GM12878 (cell line): ENCODE measurements at regions not wholly inside any gene's neighbourhood (a gene's known extent, or its start where the extent isn't known, plus 50 kb on each side); places are given as distances from the start of the nearest gene placed in this dataset.

Experiments used
- ATAC-seq: fragments of 200-7000 bp; cut with Tn5 transposase; 3 replicates; pipeline ENCODE4 v1.9.1; 2020; ENCODE audit warnings: mild to moderate bottlenecking, moderate library complexity
- BruUV-seq: library from RNA; stranded (reverse); fragments of 400-500 nt; replicated peaks from 2 replicates; lab custom pipeline; 2021; lab: Mats Ljungman, UMichigan
- CTCF ChIA-PET: fragments of 300-600 bp; sonication (Branson Sonifier 250); formaldehyde crosslinking; extraction: SDS; loops from one replicate; lab custom pipeline; 2021; ENCODE audit warnings: inconsistent platforms; lab: Yijun Ruan, JAX
- POLR2A ChIA-PET: fragments of 350-600 bp; formaldehyde crosslinking; extraction: SDS; loops from one replicate; lab custom pipeline; 2021; ENCODE audit warnings: inconsistent platforms; lab: Charles Lee
- RAD21 ChIA-PET: fragments of 300-600 bp; sonication (Branson Sonifier 250); formaldehyde crosslinking; loops from one replicate; lab custom pipeline; 2023; ENCODE audit warnings: antibody characterized with exemption; ENCODE audit not compliant: unreplicated experiment; lab: Charles Lee
- SMC1A ChIA-PET: fragments of 300-600 bp; sonication (Branson Sonifier 250); formaldehyde crosslinking; loops from one replicate; lab custom pipeline; 2023; ENCODE audit not compliant: unreplicated experiment, uncharacterized antibody; lab: Charles Lee
- DNase-seq: peaks from one replicate; pipeline ENCODE4 v3.0.0-alpha.2; 2011; ENCODE audit warnings: low read depth, low spot score
- FAIRE-seq: peaks from 3 replicates; lab custom pipeline; 2011; peaks lifted over from hg19 to GRCh38; lab: Jason Lieb, UNC
- H2AFZ ChIP-seq: 2 replicates; pipeline ENCODE4 v1.6.0; 2011; ENCODE audit warnings: low read depth, low read length, control low read depth; ENCODE audit not compliant: control insufficient read depth
- H3K27ac ChIP-seq: 2 replicates; pipeline ENCODE4 v1.5.1; 2011; ENCODE audit warnings: control low read depth; ENCODE audit not compliant: control insufficient read depth, insufficient read depth
- H3K27me3 ChIP-seq, 2 experiments: replicated peaks in 1 of 2; 2 replicates each; pipeline versions ENCODE4 v1.6.0 to v1.6.1; 2011; ENCODE audit warnings: low read length in 1 of 2; ENCODE audit not compliant: control insufficient read depth in 2 of 2, insufficient read depth in 2 of 2
- H3K36me3 ChIP-seq, 2 experiments: 2 replicates each; pipeline ENCODE4 v1.5.1; 2011; ENCODE audit warnings: low read length in 1 of 2; ENCODE audit not compliant: control insufficient read depth in 2 of 2, insufficient read depth in 2 of 2
- H3K4me1 ChIP-seq: 2 replicates; pipeline ENCODE4 v1.6.1; 2011; ENCODE audit warnings: mild to moderate bottlenecking, low read length, moderate library complexity, mixed read lengths; ENCODE audit not compliant: control insufficient read depth, insufficient read depth
- H3K4me2 ChIP-seq: 2 replicates; pipeline ENCODE4 v1.6.0; 2011; ENCODE audit warnings: control low read depth; ENCODE audit not compliant: control insufficient read depth, insufficient read depth
- H3K4me3 ChIP-seq: fragments of 200-600 bp; sonication (generic); 2 replicates; pipeline ENCODE4 v1.5.1; 2016
- H3K79me2 ChIP-seq: 2 replicates; pipeline ENCODE4 v1.6.0; 2011; ENCODE audit warnings: low read length; ENCODE audit not compliant: control insufficient read depth, insufficient read depth
- H3K9ac ChIP-seq: 2 replicates; pipeline ENCODE4 v1.8.0; 2011; ENCODE audit warnings: low read length, control low read depth, mixed read lengths; ENCODE audit not compliant: control insufficient read depth, insufficient read depth
- H3K9me3 ChIP-seq: replicated peaks from 3 replicates; pipeline ENCODE4 v1.5.1; 2011; ENCODE audit warnings: mild to moderate bottlenecking, low read length; ENCODE audit not compliant: control insufficient read depth, insufficient read depth
- H4K20me1 ChIP-seq: 2 replicates; pipeline ENCODE4 v1.6.0; 2011; ENCODE audit not compliant: control insufficient read depth, insufficient read depth
- ATF2 ChIP-seq: IDR thresholded peaks from 2 replicates; pipeline ENCODE4 v1.6.1; 2012; ENCODE audit warnings: low read length, inconsistent platforms
- ATF7 ChIP-seq: fragments of 450-650 bp; IDR thresholded peaks from 2 replicates; pipeline ENCODE4 v1.6.1; 2016; ENCODE audit warnings: low read depth, mild to moderate bottlenecking
- BMI1 ChIP-seq: fragments of 450-650 bp; IDR thresholded peaks from 2 replicates; pipeline ENCODE4 v1.6.1; 2016; ENCODE audit warnings: mild to moderate bottlenecking, moderate library complexity, borderline replicate concordance
- CBX5 ChIP-seq: sonication (generic); IDR thresholded peaks from 2 replicates; pipeline ENCODE4 v1.6.1; 2016; ENCODE audit warnings: low read depth, moderate library complexity, mild to moderate bottlenecking, inconsistent platforms
- CHD4 ChIP-seq: fragments of 200-600 bp; sonication (generic); IDR thresholded peaks from 2 replicates; pipeline ENCODE4 v1.6.1; 2016; ENCODE audit warnings: mild to moderate bottlenecking
- CUX1 ChIP-seq: IDR thresholded peaks from 2 replicates; pipeline ENCODE4 v1.6.1; 2012; ENCODE audit warnings: improper control_type of control experiment, low read depth, low read length; ENCODE audit not compliant: insufficient replicate concordance
- KLF5 ChIP-seq: fragments of 450-650 bp; IDR thresholded peaks from 2 replicates; pipeline ENCODE4 v1.6.1; 2014; ENCODE audit warnings: mild to moderate bottlenecking; ENCODE audit not compliant: partially characterized antibody
- SIN3A ChIP-seq: IDR thresholded peaks from 2 replicates; pipeline ENCODE4 v1.6.1; 2012; ENCODE audit warnings: low read depth, low read length, improper control_type of control experiment
- STAT1 ChIP-seq: fragments of 450-650 bp; conservative IDR thresholded peaks from 2 replicates; pipeline ENCODE4 v1.6.1; 2014; ENCODE audit warnings: antibody characterized with exemption, mild to moderate bottlenecking
- USF1 ChIP-seq: IDR thresholded peaks from 2 replicates; pipeline ENCODE4 v1.6.1; 2011; ENCODE audit warnings: borderline replicate concordance, low read depth, mild to moderate bottlenecking, moderate library complexity, mixed read lengths, low read length; ENCODE audit not compliant: insufficient read depth; ENCODE audit errors: extremely low read length
- WGBS: methylation state at CpG from one replicate; pipeline ENCODE4 v1.1.6; 2016; ENCODE audit warnings: low lambda C conversion rate; ENCODE audit not compliant: insufficient replicate concordance, insufficient coverage; ENCODE audit errors: missing lambda C conversion rate; 5-methylcytosine and 5-hydroxymethylcytosine counted together
- in situ Hi-C: fragments of 300-500 bp; cut with MboI; formaldehyde crosslinking; loops from 9 replicates; pipeline ENCODE4 v1.14.3; 2018; ENCODE audit warnings: mixed read lengths
- intact Hi-C: fragments of 100-400 bp; cut with micrococcal nuclease; formaldehyde crosslinking; loops from one replicate; pipeline ENCODE4 v1.14.2; 2022; ENCODE audit not compliant: unreplicated experiment

- Histone ChIP-seq H3K4me3 (no peak overlapping the region), H3K27ac (no peak overlapping the region), H3K9me3 (no peaks in the 10 kb centered on the region; the same call in 2 of the 3 replicates), H3K4me1 (no peaks in the 10 kb centered on the region), H3K4me2 (no peak overlapping the region), H3K36me3 (no peaks in the 10 kb centered on the region), H3K27me3 (no peaks in the 10 kb centered on the region), H3K9ac (no peak overlapping the region), H2AFZ (no peak overlapping the region), H3K79me2 (no peaks in the 10 kb centered on the region), H4K20me1 (no peaks in the 10 kb centered on the region)
- RAD21 ChIA-PET = no interaction called here
- intact Hi-C loops = no loop called here
- no peak for ATAC-seq
- no peak for TF ChIP-seq CHD4
- DNase-seq = no peak
- no peak for FAIRE-seq
- SMC1A ChIA-PET = no interaction called here
- no TSS peak for BruUV-seq
- WGBS = 0% methylated on average over 3 of the region's 3 CpGs
- in situ Hi-C loops = no loop called here
- POLR2A ChIA-PET = no interaction called here
- CTCF ChIA-PET = interaction anchor here (0.7 kb wide), 1 partner anchor 318 kb away, joined by 3 read pairs; no protein-coding TSS in a partner anchor
These were observed 247.1 kb upstream of the GALNT17 start for GRCh38 chr7:70884809-70885208.

GRCh38 chr7:70886547-70886946 is 245.4 kb upstream of the GALNT17 start:
- H3K4me2 ChIP-seq = no peak overlapping the region
- H4K20me1 ChIP-seq = no peaks in the 10 kb centered on the region
- no peak overlapping the region for H3K4me3 ChIP-seq
- H2AFZ ChIP-seq = no peak overlapping the region
- no peak overlapping the region for H3K27ac ChIP-seq
- no peaks in the 10 kb centered on the region for H3K4me1 ChIP-seq
- H3K27me3 ChIP-seq = no peaks in the 10 kb centered on the region
- TF ChIP-seq CBX5 = no peak
- no peak for TF ChIP-seq ATF2
- no peak for TF ChIP-seq STAT1
- TF ChIP-seq ATF7 = no peak
- TF ChIP-seq KLF5 = no peak
- TF ChIP-seq CUX1 = no peak
- TF ChIP-seq SIN3A = no peak
- TF ChIP-seq BMI1 = no peak
- no peak for TF ChIP-seq USF1
- WGBS = 100% methylated on average over 1 of the region's 1 CpG
- in situ Hi-C loops (no loop called here), intact Hi-C loops (no loop called here)
- no peak for DNase-seq
- no peak for FAIRE-seq
- RAD21 ChIA-PET = no interaction called here
- no peak for ATAC-seq
- no peaks in the 10 kb centered on the region; the same call in 1 of the 3 replicates for H3K9me3 ChIP-seq
- no peaks in the 10 kb centered on the region for H3K79me2 ChIP-seq
- POLR2A ChIA-PET = no interaction called here
- no TSS peak for BruUV-seq
- SMC1A ChIA-PET = no interaction called here
- H3K36me3 ChIP-seq = no peaks in the 10 kb centered on the region
- no peak overlapping the region for H3K9ac ChIP-seq
- CTCF ChIA-PET = no interaction called here
